Omental fat pad (tissue), 3 donors: ENCODE measurements at regions not wholly inside any gene's neighbourhood (a gene's known extent, or its start where the extent isn't known, plus 50 kb on each side); places are given as distances from the start of the nearest gene placed in this dataset.

Experiments
- ATAC-seq: fragments of 150-250 bp; one replicate; pipeline ENCODE4 v1.9.1; 2016; ENCODE audit warnings: mild to moderate bottlenecking, moderate library complexity; ENCODE audit not compliant: low FRiP score
- DNase-seq: peaks from one replicate; pipeline ENCODE4 v3.0.0-alpha.2; 2019; ENCODE audit warnings: low spot score
- CTCF ChIP-seq, 3 donors: fragments of 450-650 bp; IDR thresholded peaks; one replicate each; pipeline ENCODE4 v1.5.1; 2016 to 2017; ENCODE audit warnings: antibody characterized with exemption in 3 of 3, mild to moderate bottlenecking in 3 of 3, moderate library complexity in 2 of 3

GRCh38 chr2:119078796-119079195, 79.8 kb downstream of the C1QL2 start:
- DNase-seq, result no peak
- TF ChIP-seq CTCF (IDR thresholded peaks at IDR 0.05), result no peak

GRCh38 chr2:119076713-119077112, 81.8 kb downstream of the C1QL2 start:
- TF ChIP-seq CTCF (IDR thresholded peaks at IDR 0.05), result no peak
- no peak for ATAC-seq
- DNase-seq, result no peak

More at GRCh38 chr2:119078796-119079195, 79.8 kb downstream of the C1QL2 start:
- no peak for ATAC-seq

GRCh38 chr2:119073213-119073612, 85.3 kb downstream of the C1QL2 start:
- ATAC-seq (no peak), DNase-seq (no peak)
- TF ChIP-seq CTCF (IDR thresholded peaks at IDR 0.05), result no peak

- DNase-seq (no peak), ATAC-seq (no peak)
- TF ChIP-seq CTCF (IDR thresholded peaks at IDR 0.05), result no peak
Measured at GRCh38 chr2:119071476-119071875, 87.1 kb downstream of the C1QL2 start.

- ATAC-seq (no peak), DNase-seq (no peak)
- no peak for TF ChIP-seq CTCF (IDR thresholded peaks at IDR 0.05)
Measured at GRCh38 chr2:119069781-119070180, 88.8 kb downstream of the C1QL2 start.

GRCh38 chr2:119068154-119068725, 90.3 kb downstream of the C1QL2 start:
- no peak for DNase-seq
- no peak for TF ChIP-seq CTCF (IDR thresholded peaks at IDR 0.05)
- ATAC-seq, result no peak

GRCh38 chr2:119066272-119066804, 92.2 kb downstream of the C1QL2 start:
- no peak for DNase-seq
- ATAC-seq, result no peak
- TF ChIP-seq CTCF (IDR thresholded peaks at IDR 0.05), result no peak
